B cell (primary cell): ENCODE measurements at regions not wholly inside any gene's neighbourhood (a gene's known extent, or its start where the extent isn't known, plus 50 kb on each side); places are given as distances from the start of the nearest gene placed in this dataset.

Experiments used
- ATAC-seq: fragments of 200-7000 bp; cut with Tn5 transposase; one replicate; pipeline ENCODE4 v1.10.0; 2021; ENCODE audit warnings: low read depth, mild to moderate bottlenecking, moderate number of reproducible peaks, moderate library complexity
- CTCF ChIA-PET: fragments of 350-600 bp; sonication (Branson Sonifier 250); formaldehyde crosslinking; loops from one replicate; lab custom pipeline; 2021; ENCODE audit warnings: antibody characterized with exemption, inconsistent platforms; lab: Charles Lee
- POLR2A ChIA-PET: fragments of 350-600 bp; sonication (Branson Sonifier 250); formaldehyde crosslinking; loops from one replicate; lab custom pipeline; 2021; ENCODE audit warnings: antibody characterized with exemption; lab: Charles Lee
- DNase-seq: peaks from one replicate; pipeline ENCODE4 v3.0.0; 2013
- H2AFZ ChIP-seq: 2 replicates; pipeline ENCODE4 v1.6.1; 2012; ENCODE audit warnings: mild to moderate bottlenecking, low read depth, low read length; ENCODE audit not compliant: insufficient read depth, poor library complexity, severe bottlenecking
- H3K27ac ChIP-seq, 2 donors: 1 replicate in 1 of 2; 2 replicates in 1 of 2; pipeline ENCODE4 v1.5.1; 2012 to 2013; ENCODE audit warnings: low read length in 2 of 2, mild to moderate bottlenecking in 2 of 2, moderate library complexity in 1 of 2
- H3K27me3 ChIP-seq, 4 experiments: fragments of 200-600 bp in 1 of 4; sonication (generic) in 1 of 4; replicated peaks in 1 of 4; 1 replicate in 2 of 4; 2 replicates in 2 of 4; pipeline versions ENCODE4 v1.6.1 to v1.7.0; 2013 to 2016; ENCODE audit warnings: low read length in 3 of 4, mild to moderate bottlenecking in 2 of 4, mixed read lengths in 1 of 4, moderate library complexity in 1 of 4; ENCODE audit not compliant: insufficient read depth in 4 of 4, control insufficient read depth in 3 of 4; ENCODE audit errors: control extremely low read depth in 1 of 4
- H3K36me3 ChIP-seq, 2 experiments: replicated peaks in 1 of 2; 1 replicate in 1 of 2; 2 replicates in 1 of 2; pipeline versions ENCODE4 v1.6.1 to v1.7.1; 2013; ENCODE audit warnings: low read length in 1 of 2; ENCODE audit not compliant: insufficient read depth in 2 of 2, control insufficient read depth in 1 of 2; ENCODE audit errors: control extremely low read depth in 1 of 2, extremely low read depth in 1 of 2
- H3K4me1 ChIP-seq, 2 donors: fragments of 200-600 bp in 1 of 2; sonication (generic) in 1 of 2; 1 replicate in 1 of 2; 2 replicates in 1 of 2; pipeline versions ENCODE4 v1.5.1 to v1.6.1; 2013 to 2017; ENCODE audit warnings: low read length in 2 of 2; ENCODE audit not compliant: control insufficient read depth in 2 of 2, insufficient read depth in 2 of 2
- H3K4me2 ChIP-seq: replicated peaks from 2 replicates; pipeline ENCODE3; 2012; ENCODE audit warnings: mild to moderate bottlenecking, low read depth, low read length; ENCODE audit not compliant: poor library complexity, severe bottlenecking
- H3K4me3 ChIP-seq, 5 experiments: fragments of 200-600 bp in 1 of 5; sonication (generic) in 1 of 5; 1 replicate in 3 of 5; 2 replicates in 2 of 5; pipeline versions ENCODE4 v1.5.1 to v1.7.0; 2011 to 2016; ENCODE audit warnings: low read length in 4 of 5, mild to moderate bottlenecking in 4 of 5, low read depth in 2 of 5, control low read depth in 1 of 5, moderate library complexity in 1 of 5; ENCODE audit not compliant: insufficient read depth in 1 of 5; ENCODE audit errors: control extremely low read depth in 1 of 5, extremely low read depth in 1 of 5
- H3K79me2 ChIP-seq: fragments of 200-600 bp; sonication (generic); one replicate; pipeline ENCODE4 v1.6.0; 2016; ENCODE audit warnings: low read length; ENCODE audit not compliant: control insufficient read depth, insufficient read depth
- H3K9ac ChIP-seq: fragments of 200-600 bp; sonication (generic); 2 replicates; pipeline ENCODE4 v1.6.1; 2017; ENCODE audit warnings: mild to moderate bottlenecking, low read length, moderate library complexity
- H3K9me3 ChIP-seq, 3 donors: one replicate each; pipeline versions ENCODE4 v1.6.1 to v1.7.1; 2013; ENCODE audit warnings: low read length in 2 of 3; ENCODE audit not compliant: control insufficient read depth in 2 of 3, insufficient read depth in 1 of 3; ENCODE audit errors: control extremely low read depth in 1 of 3
- H4K20me1 ChIP-seq: 2 replicates; pipeline ENCODE4 v1.6.0; 2012; ENCODE audit warnings: mild to moderate bottlenecking, low read length; ENCODE audit not compliant: insufficient read depth, control insufficient read depth, poor library complexity, severe bottlenecking
- H3K27ac Mint-ChIP-seq: one replicate; pipeline ENCODE4 v1.8.0; 2021; ENCODE audit warnings: mixed read lengths
- H3K27me3 Mint-ChIP-seq: one replicate; pipeline ENCODE4 v1.8.0; 2021; ENCODE audit warnings: mixed read lengths
- H3K4me1 Mint-ChIP-seq: one replicate; pipeline ENCODE4 v1.8.0; 2021; ENCODE audit warnings: mixed read lengths
- H3K4me3 Mint-ChIP-seq: one replicate; pipeline ENCODE4 v1.8.0; 2021; ENCODE audit warnings: mixed read lengths
- H3K9me3 Mint-ChIP-seq: one replicate; pipeline ENCODE4 v1.8.0; 2022; ENCODE audit warnings: mixed read lengths; ENCODE audit not compliant: insufficient read depth
- CTCF ChIP-seq: fragments of 200-600 bp; IDR thresholded peaks from one replicate; pipeline ENCODE4 v1.8.0; 2022; ENCODE audit warnings: antibody characterized with exemption, mild to moderate bottlenecking
- EZH2 ChIP-seq: IDR thresholded peaks from 2 replicates; pipeline ENCODE4 v1.6.1; 2012; ENCODE audit warnings: borderline replicate concordance, low read depth, mild to moderate bottlenecking, moderate library complexity, low read length; ENCODE audit not compliant: insufficient read depth, poor library complexity, severe bottlenecking
- WGBS: methylation state at CpG from one replicate; pipeline ENCODE4 v1.1.5; 2013; ENCODE audit warnings: missing lambda C conversion rate; ENCODE audit not compliant: insufficient coverage; 5-methylcytosine and 5-hydroxymethylcytosine counted together
- intact Hi-C: fragments of 100-400 bp; cut with micrococcal nuclease; formaldehyde crosslinking; loops from one replicate; pipeline ENCODE4 v1.10.0; 2022

GRCh38 chr10:83367036-83367435 is 772.3 kb upstream of the GHITM start:
- no peak for ATAC-seq
- H3K79me2 ChIP-seq: no peaks in the 10 kb centered on the region
- H3K27ac Mint-ChIP-seq: no peak overlapping the region

More at GRCh38 chr10:83367036-83367435, 772.3 kb upstream of the GHITM start:
- POLR2A ChIA-PET: no interaction called here
- intact Hi-C loops: no loop called here
- no peaks in the 10 kb centered on the region for H3K4me1 ChIP-seq
- H3K9me3 Mint-ChIP-seq: peaks cover 5% of the 10 kb centered on the region
- whole genome bisulfite sequencing: 76% methylated on average over 5 of the region's 6 CpGs
- no peak overlapping the region for H3K9ac ChIP-seq
- H3K4me3 ChIP-seq: no peak overlapping the region
- no peak overlapping the region for H3K27ac ChIP-seq
- H3K4me3 Mint-ChIP-seq: no peak overlapping the region
- no peaks in the 10 kb centered on the region for H3K27me3 Mint-ChIP-seq
- no peak for DNase-seq
- no peak overlapping the region for H3K4me2 ChIP-seq
- H3K9me3 ChIP-seq: no peaks in the 10 kb centered on the region
- no peaks in the 10 kb centered on the region for H3K27me3 ChIP-seq
- CTCF ChIA-PET: no interaction called here
- TF ChIP-seq CTCF (no peak), EZH2 (no peak)
- no peaks in the 10 kb centered on the region for H3K36me3 ChIP-seq
- H3K4me1 Mint-ChIP-seq: no peaks in the 10 kb centered on the region
- no peak overlapping the region for H2AFZ ChIP-seq
- no peaks in the 10 kb centered on the region for H4K20me1 ChIP-seq
